ENCODE measurements at regions not wholly inside any gene's neighbourhood (a gene's known extent, or its start where the extent isn't known, plus 50 kb on each side); places are given as distances from the start of the nearest gene placed in this dataset.

GRCh38 chr4:60116592-60116991, 1083.5 kb upstream of the ADGRL3 start:
- DNase-seq = no peak
- H3K27me3 ChIP-seq = no peaks in the 10 kb centered on the region
- H3K4me1 ChIP-seq = no peaks in the 10 kb centered on the region
- H3K27ac ChIP-seq = no peak overlapping the region
- H3K4me3 ChIP-seq = no peak overlapping the region
- intact Hi-C loops (cut with DNase I) = no loop called here
- H3K9me3 ChIP-seq = no peaks in the 10 kb centered on the region
- H3K36me3 ChIP-seq = no peaks in the 10 kb centered on the region
- ATAC-seq = no peak
- no peak for TF ChIP-seq CTCF (IDR thresholded peaks at IDR 0.05)

DNA sequence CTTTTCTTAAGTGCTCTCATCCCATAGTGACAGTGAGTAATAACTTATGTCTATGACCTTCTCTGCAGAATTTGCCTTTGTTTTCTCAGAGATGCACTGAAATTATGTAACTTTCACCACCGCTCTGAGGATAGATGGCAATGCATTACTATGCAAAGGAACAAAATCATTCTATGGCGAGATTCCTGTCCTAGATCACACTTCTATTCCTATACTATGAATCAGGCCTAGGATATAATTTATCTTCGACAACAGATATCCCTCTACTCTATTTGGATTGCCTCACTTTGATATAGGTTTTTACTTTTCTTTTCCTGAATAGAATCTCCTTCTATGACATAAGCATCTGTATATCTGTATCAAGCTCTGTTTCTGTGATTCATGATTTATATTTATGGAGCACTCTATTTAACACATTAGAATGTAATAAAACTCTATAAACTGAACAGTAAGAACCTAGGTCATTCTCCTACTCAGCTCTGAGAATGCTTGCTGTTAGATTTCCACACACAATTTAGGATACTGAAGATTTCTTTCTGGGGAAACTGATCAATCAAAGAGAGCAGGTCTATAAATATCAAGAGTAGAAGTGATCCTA, 1082.3 kb upstream of the ADGRL3 start:
- no peak for TF ChIP-seq CTCF (IDR thresholded peaks at IDR 0.05)
- intact Hi-C loops (cut with DNase I) = no loop called here
- no peaks in the 10 kb centered on the region for H3K4me1 ChIP-seq
- ATAC-seq (no peak), DNase-seq (no peak)
- H3K27ac ChIP-seq = no peak overlapping the region
- H3K9me3 ChIP-seq = no peaks in the 10 kb centered on the region
- no peak overlapping the region for H3K4me3 ChIP-seq
- H3K36me3 ChIP-seq = no peaks in the 10 kb centered on the region
- H3K27me3 ChIP-seq = no peaks in the 10 kb centered on the region

- no peak for TF ChIP-seq CTCF (IDR thresholded peaks at IDR 0.05)
- no peaks in the 10 kb centered on the region for H3K27me3 ChIP-seq
- H3K9me3 ChIP-seq = no peaks in the 10 kb centered on the region
- H3K4me1 ChIP-seq = no peaks in the 10 kb centered on the region
- ATAC-seq (no peak), DNase-seq (no peak)
- H3K4me3 ChIP-seq = no peak overlapping the region
- intact Hi-C loops (cut with DNase I) = no loop called here
- no peak overlapping the region for H3K27ac ChIP-seq
- H3K36me3 ChIP-seq = no peaks in the 10 kb centered on the region
Observed at GRCh38 chr4:60122820-60123219, 1077.3 kb upstream of the ADGRL3 start.

DNA sequence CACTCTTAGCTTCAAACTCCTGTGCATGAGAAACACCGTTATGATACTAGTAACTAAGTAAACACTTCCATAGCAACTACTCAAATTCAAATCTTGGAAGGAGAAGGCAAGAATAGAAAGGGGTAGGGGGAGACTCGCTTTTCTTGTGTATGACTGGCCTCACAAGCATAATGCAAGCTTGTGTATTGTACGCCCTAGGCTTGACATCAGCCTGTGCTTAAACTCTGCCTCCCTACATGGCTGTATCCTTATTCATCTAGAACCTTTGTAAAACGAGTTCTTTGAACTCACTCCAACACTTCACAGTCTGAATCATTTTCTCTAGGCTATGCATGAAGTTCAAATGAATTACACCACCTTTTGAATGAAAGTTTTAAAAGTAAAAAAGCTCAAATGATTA, 1071.2 kb upstream of the ADGRL3 start:
- H3K4me3 ChIP-seq = no peak overlapping the region
- no peak overlapping the region for H3K27ac ChIP-seq
- no peaks in the 10 kb centered on the region for H3K4me1 ChIP-seq
- no peaks in the 10 kb centered on the region for H3K36me3 ChIP-seq
- ATAC-seq (no peak), DNase-seq (no peak)
- no peaks in the 10 kb centered on the region for H3K9me3 ChIP-seq
- no peaks in the 10 kb centered on the region for H3K27me3 ChIP-seq
- intact Hi-C loops (cut with DNase I) = no loop called here
- no peak for TF ChIP-seq CTCF (IDR thresholded peaks at IDR 0.05)

DNA sequence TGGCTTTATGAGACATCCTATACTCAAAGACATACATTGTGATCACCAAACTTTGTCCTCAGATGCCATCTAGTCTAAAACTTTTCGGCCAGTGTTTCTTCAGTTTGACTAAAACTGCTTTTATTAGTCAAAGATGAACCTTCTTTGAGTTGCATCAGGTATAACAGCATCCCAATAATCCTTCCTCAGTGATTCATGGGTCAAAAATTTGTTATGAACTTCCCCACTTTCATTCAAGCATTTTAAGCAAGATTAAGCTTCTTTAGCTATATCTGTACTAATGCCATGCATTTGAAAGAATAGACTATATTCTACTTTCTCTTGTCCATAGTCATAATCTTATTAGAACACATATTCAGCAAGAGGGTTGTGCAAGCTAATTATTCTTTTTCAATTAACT, 1070.4 kb upstream of the ADGRL3 start:
- DNase-seq (no peak), ATAC-seq (no peak)
- Histone ChIP-seq H3K4me3 (no peak overlapping the region), H3K9me3 (no peaks in the 10 kb centered on the region), H3K27ac (no peak overlapping the region), H3K36me3 (no peaks in the 10 kb centered on the region), H3K4me1 (no peaks in the 10 kb centered on the region), H3K27me3 (no peaks in the 10 kb centered on the region)
- TF ChIP-seq CTCF (IDR thresholded peaks at IDR 0.05) = no peak
- intact Hi-C loops (cut with DNase I) = no loop called here

DNA sequence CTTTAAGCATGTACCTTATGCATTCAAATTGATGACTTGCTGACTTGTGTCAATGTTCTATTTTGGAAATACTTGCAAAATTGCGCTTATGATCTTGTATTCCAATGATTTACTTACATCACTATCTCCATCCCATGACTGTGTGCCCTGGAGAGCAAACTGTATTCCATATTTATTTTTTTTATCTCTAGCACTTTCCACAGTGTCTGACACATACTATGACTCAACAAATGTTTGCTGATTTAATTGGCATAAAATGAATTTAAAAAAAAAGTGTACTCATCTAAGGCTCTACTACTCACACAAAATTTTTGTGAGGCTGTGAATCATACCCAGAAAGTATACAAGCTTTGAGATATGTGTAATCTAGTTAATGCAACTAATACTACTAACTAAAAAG, 1066.8 kb upstream of the ADGRL3 start:
- no peak overlapping the region for H3K4me3 ChIP-seq
- DNase-seq (no peak), ATAC-seq (no peak)
- no peaks in the 10 kb centered on the region for H3K4me1 ChIP-seq
- no peak overlapping the region for H3K27ac ChIP-seq
- no peak for TF ChIP-seq CTCF (IDR thresholded peaks at IDR 0.05)
- H3K27me3 ChIP-seq = no peaks in the 10 kb centered on the region
- H3K36me3 ChIP-seq = no peaks in the 10 kb centered on the region
- intact Hi-C loops (cut with DNase I) = no loop called here
- H3K9me3 ChIP-seq = no peaks in the 10 kb centered on the region
